ENCODE measurements at regions not wholly inside any gene's neighbourhood (a gene's known extent, or its start where the extent isn't known, plus 50 kb on each side); places are given as distances from the start of the nearest gene placed in this dataset.
"Not testable (repeated sequence)": the region's sequence is repeated elsewhere in the genome, so short reads cannot be mapped to it uniquely, and the experiment has no call there.

GRCh38 chr2:242098445-242099128 lies 229.1 kb downstream of the RTP5 start:
- TF ChIP-seq EP300 (IDR thresholded peaks at IDR 0.05) (no peak), CTCF (IDR thresholded peaks at IDR 0.05) (no peak), POLR2AphosphoS5 (IDR thresholded peaks at IDR 0.05) (no peak), POLR2A (IDR thresholded peaks at IDR 0.05) (no peak)
- no peak for DNase-seq (ENCODE audit: low spot score in 2 of 2)
- WGBS = 79% methylated on average over 7 of the region's 7 CpGs
- Histone ChIP-seq H3K4me1 (no peaks in the 10 kb centered on the region), H3K9me3 (no peaks in the 10 kb centered on the region), H3K27me3 (no peaks in the 10 kb centered on the region), H3K4me3 (no peak overlapping the region), H3K36me3 (peaks cover 18% of the 10 kb centered on the region), H3K27ac (no peak overlapping the region)

GRCh38 chr2:242103093-242103492 lies 233.6 kb downstream of the RTP5 start:
- 77% methylated on average over 2 of the region's 2 CpGs for WGBS

GRCh38 chr2:242104202-242104956 lies 234.8 kb downstream of the RTP5 start:
- DNase-seq (ENCODE audit: low spot score in 2 of 2); H3K27ac ChIP-seq; H3K9me3 ChIP-seq; H3K36me3 ChIP-seq; H3K27me3 ChIP-seq; H3K4me3 ChIP-seq; H3K4me1 ChIP-seq: not testable (repeated sequence)
- 93% methylated on average over 7 of the region's 7 CpGs for WGBS

More at GRCh38 chr2:242103093-242103492, 233.6 kb downstream of the RTP5 start:
- not testable (repeated sequence) for H3K27ac ChIP-seq; H3K4me3 ChIP-seq; H3K27me3 ChIP-seq; DNase-seq (ENCODE audit: low spot score in 2 of 2); H3K4me1 ChIP-seq; H3K36me3 ChIP-seq; H3K9me3 ChIP-seq

GRCh38 chr2:242107065-242107464 lies 237.5 kb downstream of the RTP5 start:
- not testable (repeated sequence) for H3K27me3 ChIP-seq; H3K4me3 ChIP-seq; H3K9me3 ChIP-seq; DNase-seq (ENCODE audit: low spot score in 2 of 2); H3K27ac ChIP-seq; H3K36me3 ChIP-seq; H3K4me1 ChIP-seq
- 78% methylated on average over 5 of the region's 5 CpGs for WGBS

GRCh38 chr2:242108797-242109500 lies 239.4 kb downstream of the RTP5 start:
- 96% methylated on average over 2 of the region's 2 CpGs for WGBS
- H3K9me3 ChIP-seq; H3K36me3 ChIP-seq; H3K27ac ChIP-seq; H3K4me1 ChIP-seq; H3K4me3 ChIP-seq; DNase-seq (ENCODE audit: low spot score in 2 of 2); H3K27me3 ChIP-seq: not testable (repeated sequence)

GRCh38 chr2:242109819-242110218 lies 240.3 kb downstream of the RTP5 start:
- H3K36me3 ChIP-seq; H3K9me3 ChIP-seq; DNase-seq (ENCODE audit: low spot score in 2 of 2); H3K4me1 ChIP-seq; H3K27me3 ChIP-seq; H3K4me3 ChIP-seq; H3K27ac ChIP-seq: not testable (repeated sequence)
- WGBS = 86% methylated on average over 9 of the region's 10 CpGs

- H3K27ac ChIP-seq; H3K36me3 ChIP-seq; H3K27me3 ChIP-seq; H3K4me3 ChIP-seq; H3K9me3 ChIP-seq; DNase-seq (ENCODE audit: low spot score in 2 of 2); H3K4me1 ChIP-seq: not testable (repeated sequence)
- 88% methylated on average over 2 of the region's 4 CpGs for WGBS
These were observed 242.4 kb downstream of the RTP5 start for GRCh38 chr2:242111954-242112353.

- not testable (repeated sequence) for DNase-seq (ENCODE audit: low spot score in 2 of 2); H3K4me3 ChIP-seq; H3K27ac ChIP-seq; H3K9me3 ChIP-seq; H3K4me1 ChIP-seq; H3K27me3 ChIP-seq; H3K36me3 ChIP-seq
- 26% methylated on average over 3 of the region's 3 CpGs for WGBS
These were observed 244.0 kb downstream of the RTP5 start for GRCh38 chr2:242113492-242113891.

- H3K4me3 ChIP-seq; DNase-seq (ENCODE audit: low spot score in 2 of 2); H3K4me1 ChIP-seq; H3K36me3 ChIP-seq; H3K27ac ChIP-seq; H3K27me3 ChIP-seq; H3K9me3 ChIP-seq: not testable (repeated sequence)
- no CpG with 5 or more reads among the region's 2 CpGs for WGBS
These were observed 247.1 kb downstream of the RTP5 start for GRCh38 chr2:242116676-242117075.

GRCh38 chr2:242117305-242117704 lies 247.8 kb downstream of the RTP5 start:
- H3K27ac ChIP-seq; H3K4me3 ChIP-seq; H3K4me1 ChIP-seq; H3K36me3 ChIP-seq; H3K27me3 ChIP-seq; DNase-seq (ENCODE audit: low spot score in 2 of 2); H3K9me3 ChIP-seq: not testable (repeated sequence)
- no CpG with 5 or more reads among the region's 3 CpGs for WGBS

- H3K4me1 ChIP-seq; H3K9me3 ChIP-seq; H3K4me3 ChIP-seq; H3K36me3 ChIP-seq; H3K27ac ChIP-seq; H3K27me3 ChIP-seq; DNase-seq (ENCODE audit: low spot score in 2 of 2): not testable (repeated sequence)
- 96% methylated on average over 2 of the region's 5 CpGs for WGBS
These were observed 250.2 kb downstream of the RTP5 start for GRCh38 chr2:242119682-242120081.

- H3K36me3 ChIP-seq; H3K27me3 ChIP-seq; H3K4me1 ChIP-seq; H3K9me3 ChIP-seq; H3K27ac ChIP-seq; DNase-seq (ENCODE audit: low spot score in 2 of 2); H3K4me3 ChIP-seq: not testable (repeated sequence)
- WGBS = 84% methylated on average over 3 of the region's 3 CpGs
These were observed 261.2 kb downstream of the RTP5 start for GRCh38 chr2:242130682-242131081.

Measured in suprapubic skin (tissue), 4 donors.